Sigmoid colon (tissue), 6 donors: ENCODE measurements at regions not wholly inside any gene's neighbourhood (a gene's known extent, or its start where the extent isn't known, plus 50 kb on each side); places are given as distances from the start of the nearest gene placed in this dataset.
"Not testable (repeated sequence)": the region's sequence is repeated elsewhere in the genome, so short reads cannot be mapped to it uniquely, and the experiment has no call there.

Source experiments
- DNase-seq: peaks from one replicate; pipeline ENCODE4 v3.0.0-alpha.2; 2019
- H3K27ac ChIP-seq, 4 donors: fragments of 200-600 bp; sonication (generic); one replicate each; pipeline ENCODE4 v1.5.1; 2016 to 2019; ENCODE audit warnings: mild to moderate bottlenecking in 1 of 4
- H3K27me3 ChIP-seq, 3 donors: fragments of 200-600 bp; sonication (generic); one replicate each; pipeline ENCODE4 v1.5.1; 2019; ENCODE audit warnings: mild to moderate bottlenecking in 1 of 3
- H3K36me3 ChIP-seq, 4 donors: fragments of 200-600 bp; sonication (generic); one replicate each; pipeline ENCODE4 v1.5.1; 2016 to 2019
- H3K4me1 ChIP-seq, 4 donors: fragments of 200-600 bp; sonication (generic); one replicate each; pipeline ENCODE4 v1.5.1; 2017 to 2019
- H3K4me3 ChIP-seq, 4 donors: fragments of 200-600 bp; sonication (generic); one replicate each; pipeline ENCODE4 v1.5.1; 2017 to 2019; ENCODE audit warnings: mild to moderate bottlenecking in 2 of 4, moderate library complexity in 1 of 4
- H3K9me3 ChIP-seq, 4 donors: fragments of 200-600 bp in 3 of 4; sonication (generic) in 3 of 4; one replicate each; pipeline versions ENCODE4 v1.5.1 to v1.6.1; 2013 to 2019
- EP300 ChIP-seq, 4 donors: sonication (generic); formaldehyde crosslinking; IDR thresholded peaks; one replicate each; pipeline ENCODE4 v1.6.1; 2017; ENCODE audit warnings: antibody characterized with exemption in 4 of 4
- POLR2A ChIP-seq, 2 donors: fragments of 450-650 bp; IDR thresholded peaks; one replicate each; pipeline ENCODE4 v1.6.1; 2016; ENCODE audit warnings: antibody characterized with exemption in 2 of 2, mild to moderate bottlenecking in 2 of 2, moderate library complexity in 2 of 2
- POLR2AphosphoS5 ChIP-seq, 4 donors: sonication (generic); formaldehyde crosslinking; IDR thresholded peaks; one replicate each; pipeline ENCODE4 v1.6.1; 2017; ENCODE audit warnings: antibody characterized with exemption in 4 of 4
- WGBS, 2 donors: extraction: QIAGEN DNeasy Blood & Tissue Kit; methylation state at CpG; one replicate each; pipeline ENCODE4 v1.1.7; 2013; 5-methylcytosine and 5-hydroxymethylcytosine counted together
- intact Hi-C: fragments of 100-400 bp; cut with DNase I; formaldehyde crosslinking; loops from one replicate; pipeline ENCODE4 v1.15.1; 2023
- TF ChIP-seq, protein P1 (sequence below), 4 experiments: fragments of 450-650 bp in 3 of 4; fragments of 200-600 bp in 1 of 4; IDR thresholded peaks; one replicate each; pipeline ENCODE4 v1.5.1; 2016 to 2019; ENCODE audit warnings: antibody characterized with exemption in 4 of 4, mild to moderate bottlenecking in 3 of 4, moderate library complexity in 2 of 4
- donor health status: healthy with polysubstance abuse.
- donor health status: healthy.

DNA sequence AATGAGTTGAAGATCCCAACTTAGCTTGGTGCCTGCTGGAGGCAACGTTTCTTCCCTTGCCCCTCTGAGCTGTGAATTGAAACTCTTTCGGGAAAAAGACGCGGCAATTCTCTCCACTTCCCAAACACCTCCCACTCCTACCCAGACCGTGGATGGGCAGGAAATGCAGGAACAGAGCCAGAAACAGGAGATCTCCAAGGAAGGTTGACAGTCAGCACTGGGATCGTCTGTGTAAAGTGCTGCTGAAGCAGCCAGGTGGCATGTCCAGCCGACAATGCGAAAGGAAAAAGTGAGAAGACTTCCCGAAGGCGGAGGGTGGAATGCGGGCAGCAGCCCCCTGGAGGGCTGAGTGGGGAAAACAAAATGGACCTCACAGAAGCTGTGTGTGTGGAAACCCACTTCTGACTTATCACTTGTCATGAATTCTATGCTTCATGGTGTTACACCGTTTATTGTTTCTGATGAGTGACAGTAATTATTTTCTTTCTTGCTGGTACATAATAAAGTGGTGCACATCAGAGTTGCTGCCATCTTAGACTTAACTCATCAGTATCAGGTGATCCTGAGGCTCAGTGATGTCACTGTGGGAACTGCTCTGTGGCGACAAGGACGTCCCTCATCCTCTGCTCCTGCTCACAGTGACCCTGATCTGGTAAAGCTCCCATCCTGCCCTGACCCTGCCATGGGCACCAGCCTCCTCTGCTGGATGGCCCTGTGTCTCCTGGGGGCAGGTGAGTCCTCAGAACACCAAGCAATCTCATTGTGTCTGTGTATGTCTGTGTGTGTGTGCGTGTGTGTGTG is 220.5 kb upstream of the PRSS1 start:
- 69 to 72% methylated on average over 15 of the region's 15 CpGs for WGBS, 2 donors
- DNase-seq, result no peak
- Histone ChIP-seq H3K27ac (no peak overlapping the region), H3K27me3 (peaks cover 0 to 23% (median 0%) of the 10 kb centered on the region in 3 donors), H3K9me3 (no peaks in the 10 kb centered on the region), H3K36me3 (no peaks in the 10 kb centered on the region), H3K4me3 (no peak overlapping the region), H3K4me1 (no peaks in the 10 kb centered on the region)
- no peak for TF ChIP-seq POLR2A (IDR thresholded peaks at IDR 0.05)
- TF ChIP-seq POLR2AphosphoS5 (IDR thresholded peaks at IDR 0.05), result no peak
- TF ChIP-seq EP300 (IDR thresholded peaks at IDR 0.05), result no peak
- TF ChIP-seq, protein P1, sequence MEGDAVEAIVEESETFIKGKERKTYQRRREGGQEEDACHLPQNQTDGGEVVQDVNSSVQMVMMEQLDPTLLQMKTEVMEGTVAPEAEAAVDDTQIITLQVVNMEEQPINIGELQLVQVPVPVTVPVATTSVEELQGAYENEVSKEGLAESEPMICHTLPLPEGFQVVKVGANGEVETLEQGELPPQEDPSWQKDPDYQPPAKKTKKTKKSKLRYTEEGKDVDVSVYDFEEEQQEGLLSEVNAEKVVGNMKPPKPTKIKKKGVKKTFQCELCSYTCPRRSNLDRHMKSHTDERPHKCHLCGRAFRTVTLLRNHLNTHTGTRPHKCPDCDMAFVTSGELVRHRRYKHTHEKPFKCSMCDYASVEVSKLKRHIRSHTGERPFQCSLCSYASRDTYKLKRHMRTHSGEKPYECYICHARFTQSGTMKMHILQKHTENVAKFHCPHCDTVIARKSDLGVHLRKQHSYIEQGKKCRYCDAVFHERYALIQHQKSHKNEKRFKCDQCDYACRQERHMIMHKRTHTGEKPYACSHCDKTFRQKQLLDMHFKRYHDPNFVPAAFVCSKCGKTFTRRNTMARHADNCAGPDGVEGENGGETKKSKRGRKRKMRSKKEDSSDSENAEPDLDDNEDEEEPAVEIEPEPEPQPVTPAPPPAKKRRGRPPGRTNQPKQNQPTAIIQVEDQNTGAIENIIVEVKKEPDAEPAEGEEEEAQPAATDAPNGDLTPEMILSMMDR (IDR thresholded peaks at IDR 0.05), result no peak
- intact Hi-C loops, result no loop called here

- no peak for TF ChIP-seq POLR2A (IDR thresholded peaks at IDR 0.05)
- TF ChIP-seq POLR2AphosphoS5 (IDR thresholded peaks at IDR 0.05), result no peak
- TF ChIP-seq EP300 (IDR thresholded peaks at IDR 0.05), result no peak
- TF ChIP-seq, protein P1 (IDR thresholded peaks at IDR 0.05), result no peak
- H3K36me3 ChIP-seq, result no peaks in the 10 kb centered on the region
- H3K27ac ChIP-seq, result no peak overlapping the region
- intact Hi-C loops, result no loop called here
- WGBS, 2 donors, result 49 to 56% methylated on average over 9 of the region's 9 CpGs
- no peak overlapping the region for H3K4me3 ChIP-seq
- DNase-seq, result no peak
- peaks cover 0 to 15% (median 0%) of the 10 kb centered on the region in 3 donors for H3K27me3 ChIP-seq
- no peaks in the 10 kb centered on the region for H3K9me3 ChIP-seq
- H3K4me1 ChIP-seq, result no peaks in the 10 kb centered on the region
These were observed 225.3 kb upstream of the PRSS1 start for GRCh38 chr7:142523821-142524460.

DNA sequence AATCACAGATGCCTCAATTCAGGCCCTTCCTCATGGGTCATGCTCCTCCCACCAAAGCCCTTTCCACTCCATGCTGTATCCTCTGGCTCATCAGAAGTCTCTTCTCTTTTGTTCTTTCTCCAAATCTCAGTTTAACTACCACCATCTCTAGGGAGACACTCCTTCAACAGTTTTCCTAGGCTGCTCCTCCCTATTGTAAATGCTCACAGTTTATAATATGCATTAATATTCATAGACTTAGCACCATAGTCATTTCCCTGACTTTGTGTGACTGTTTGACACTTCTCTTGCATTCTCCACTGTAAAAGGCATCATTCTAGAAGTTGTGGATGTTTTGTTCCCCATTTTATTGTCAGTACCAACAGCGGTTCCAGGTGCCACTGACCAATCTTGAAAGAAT is 226.5 kb upstream of the PRSS1 start:
- Histone ChIP-seq H3K27me3 (peaks cover 0 to 5% (median 0%) of the 10 kb centered on the region in 3 donors), H3K9me3 (no peaks in the 10 kb centered on the region), H3K4me1 (no peaks in the 10 kb centered on the region), H3K4me3 (no peak overlapping the region), H3K27ac (no peak overlapping the region), H3K36me3 (no peaks in the 10 kb centered on the region)
- no peak for DNase-seq
- intact Hi-C loops, result no loop called here
- WGBS, 2 donors, result 94 to 96% methylated on average over 1 of the region's 1 CpG
- TF ChIP-seq POLR2A (IDR thresholded peaks at IDR 0.05) (no peak), EP300 (IDR thresholded peaks at IDR 0.05) (no peak), POLR2AphosphoS5 (IDR thresholded peaks at IDR 0.05) (no peak)
- TF ChIP-seq, protein P1 (IDR thresholded peaks at IDR 0.05), result no peak

DNA sequence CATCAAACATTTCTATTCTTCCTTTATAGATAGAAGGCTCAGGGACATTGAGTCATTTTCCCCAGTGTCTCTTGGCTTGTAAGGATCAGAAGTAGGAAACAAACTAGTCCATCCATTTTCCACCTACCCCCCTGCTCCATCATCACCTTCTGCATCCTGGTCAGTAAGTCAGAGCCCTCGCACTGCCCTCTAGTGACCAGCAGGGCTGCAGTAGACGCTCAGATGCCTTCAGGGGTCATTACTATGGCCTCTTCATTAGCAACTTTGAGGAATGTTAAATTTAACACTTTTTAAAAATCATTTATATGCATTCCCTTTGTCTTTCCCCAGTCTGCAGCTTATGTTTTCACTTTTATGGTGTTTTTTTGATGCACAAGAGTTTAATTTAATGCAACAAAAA is 228.4 kb upstream of the PRSS1 start:
- not testable (repeated sequence) for H3K27ac ChIP-seq, H3K36me3 ChIP-seq, DNase-seq

DNA sequence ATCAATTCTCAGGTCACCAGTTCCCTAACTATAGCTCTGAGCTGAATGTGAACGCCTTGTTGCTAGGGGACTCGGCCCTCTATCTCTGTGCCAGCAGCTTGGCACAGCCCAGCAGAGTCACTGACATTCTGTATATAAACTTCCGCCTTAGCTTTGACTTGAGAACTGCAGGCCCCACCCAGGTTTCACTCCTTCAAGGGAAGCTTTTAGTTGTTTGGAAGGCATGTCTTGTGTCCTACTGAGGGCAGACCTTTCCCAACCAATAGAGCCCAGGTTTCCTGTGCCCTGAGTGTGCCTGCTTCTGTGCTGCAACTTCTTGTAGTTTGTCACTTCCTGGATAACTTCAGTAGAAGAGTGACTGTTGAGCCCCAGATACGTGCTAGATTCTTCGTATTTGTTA is 228.8 kb upstream of the PRSS1 start:
- H3K4me1 ChIP-seq, H3K27ac ChIP-seq, H3K27me3 ChIP-seq, intact Hi-C loops, H3K4me3 ChIP-seq, H3K9me3 ChIP-seq, DNase-seq, H3K36me3 ChIP-seq: not testable (repeated sequence)
- 40 to 63% methylated on average over 5 of the region's 5 CpGs for WGBS, 2 donors

More for the DNA sequence above, 228.4 kb upstream of the PRSS1 start:
- H3K27me3 ChIP-seq, H3K9me3 ChIP-seq, H3K4me1 ChIP-seq, H3K4me3 ChIP-seq, intact Hi-C loops: not testable (repeated sequence)
- WGBS, 2 donors, result 47 to 59% methylated on average over 2 of the region's 2 CpGs
